GM12891 (cell line): ENCODE measurements at regions not wholly inside any gene's neighbourhood (a gene's known extent, or its start where the extent isn't known, plus 50 kb on each side); places are given as distances from the start of the nearest gene placed in this dataset.
"Not testable (repeated sequence)": the region's sequence is repeated elsewhere in the genome, so short reads cannot be mapped to it uniquely, and the experiment has no call there.

Experiments used
- POLR2A ChIP-seq: IDR thresholded peaks from 2 replicates; pipeline ENCODE4 v1.6.1; 2011; ENCODE audit warnings: low read depth, low read length, control low read depth
- POLR2AphosphoS5 ChIP-seq: IDR thresholded peaks from 2 replicates; pipeline ENCODE4 v1.6.1; 2011; ENCODE audit warnings: low read depth, low read length, control low read depth
- TAF1 ChIP-seq: IDR thresholded peaks from 2 replicates; pipeline ENCODE4 v1.6.1; 2011; ENCODE audit warnings: low read depth, low read length, control low read depth

- not testable (repeated sequence) for TF ChIP-seq TAF1, POLR2A, POLR2AphosphoS5
Observed at GRCh38 chr7:150000780-150001599, 127.2 kb downstream of the ATP6V0E2 start.
